ENCODE measurements at regions not wholly inside any gene's neighbourhood (a gene's known extent, or its start where the extent isn't known, plus 50 kb on each side); places are given as distances from the start of the nearest gene placed in this dataset.

DNA sequence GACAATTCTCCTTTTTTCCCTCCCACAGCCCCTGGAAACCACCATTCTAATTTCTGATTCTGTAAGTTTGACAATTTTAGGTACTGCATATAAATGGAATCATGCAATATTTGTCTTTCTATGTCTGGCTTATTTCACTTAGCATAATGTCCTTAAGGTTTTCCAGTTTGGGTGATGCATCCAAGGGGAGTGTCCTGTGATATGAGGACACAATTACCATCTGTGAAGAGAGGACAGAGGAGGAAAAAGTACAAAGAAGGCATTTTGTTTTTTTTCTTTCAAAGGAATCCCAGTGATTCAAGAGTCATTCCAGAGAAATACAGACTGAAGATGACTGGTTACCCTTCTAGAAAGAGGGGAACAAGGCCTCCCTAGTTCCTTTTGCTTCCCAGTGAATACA is 514.7 kb upstream of the TGFBR2 start:
- TF ChIP-seq, protein P1, sequence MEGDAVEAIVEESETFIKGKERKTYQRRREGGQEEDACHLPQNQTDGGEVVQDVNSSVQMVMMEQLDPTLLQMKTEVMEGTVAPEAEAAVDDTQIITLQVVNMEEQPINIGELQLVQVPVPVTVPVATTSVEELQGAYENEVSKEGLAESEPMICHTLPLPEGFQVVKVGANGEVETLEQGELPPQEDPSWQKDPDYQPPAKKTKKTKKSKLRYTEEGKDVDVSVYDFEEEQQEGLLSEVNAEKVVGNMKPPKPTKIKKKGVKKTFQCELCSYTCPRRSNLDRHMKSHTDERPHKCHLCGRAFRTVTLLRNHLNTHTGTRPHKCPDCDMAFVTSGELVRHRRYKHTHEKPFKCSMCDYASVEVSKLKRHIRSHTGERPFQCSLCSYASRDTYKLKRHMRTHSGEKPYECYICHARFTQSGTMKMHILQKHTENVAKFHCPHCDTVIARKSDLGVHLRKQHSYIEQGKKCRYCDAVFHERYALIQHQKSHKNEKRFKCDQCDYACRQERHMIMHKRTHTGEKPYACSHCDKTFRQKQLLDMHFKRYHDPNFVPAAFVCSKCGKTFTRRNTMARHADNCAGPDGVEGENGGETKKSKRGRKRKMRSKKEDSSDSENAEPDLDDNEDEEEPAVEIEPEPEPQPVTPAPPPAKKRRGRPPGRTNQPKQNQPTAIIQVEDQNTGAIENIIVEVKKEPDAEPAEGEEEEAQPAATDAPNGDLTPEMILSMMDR (IDR thresholded peaks at IDR 0.05), result no peak
- no peak for TF ChIP-seq POLR2A (IDR thresholded peaks at IDR 0.05)

Data from Peyer's patch (tissue), 4 donors.